ENCODE measurements at regions not wholly inside any gene's neighbourhood (a gene's known extent, or its start where the extent isn't known, plus 50 kb on each side); places are given as distances from the start of the nearest gene placed in this dataset.

- no peak for FAIRE-seq
Observed at GRCh38 chr6:142700671-142701312, 244.2 kb downstream of the HIVEP2 start.

More at GRCh38 chr6:142700671-142701312, 244.2 kb downstream of the HIVEP2 start:
- DNase-seq (ENCODE audit: extremely low spot score, insufficient read length, low read depth), result no peak
